ENCODE measurements at regions not wholly inside any gene's neighbourhood (a gene's known extent, or its start where the extent isn't known, plus 50 kb on each side); places are given as distances from the start of the nearest gene placed in this dataset.

- Histone ChIP-seq H3K4me2 (ENCODE audit: low read length) (no peak overlapping the region), H3K9me2 (ENCODE audit: insufficient read depth) (no peaks in the 10 kb centered on the region), H3K36me3 (ENCODE audit: control insufficient read depth in 1 of 2, insufficient read depth in 2 of 2, low read length in 2 of 2) (no peaks in the 10 kb centered on the region), H3K27me3 (ENCODE audit: insufficient read depth, low read length) (0 out of 2 replicates have a peak, but pooled peaks cover 9% of the 10 kb centered on the region), H3K4me1 (ENCODE audit: control insufficient read depth in 1 of 2, insufficient read depth in 2 of 2, low read length in 2 of 2) (no peaks in the 10 kb centered on the region), H3K9me3 (ENCODE audit: control insufficient read depth in 1 of 2, insufficient read depth in 1 of 2, low read depth in 1 of 2, low read length in 2 of 2) (no peaks in the 10 kb centered on the region), H3K79me2 (ENCODE audit: insufficient read depth, low read length) (no peaks in the 10 kb centered on the region), H3K27ac (ENCODE audit: low read depth, low read length) (no peak overlapping the region), H4K20me1 (ENCODE audit: insufficient read depth) (no peaks in the 10 kb centered on the region), H2AFZ (ENCODE audit: low read depth, low read length, poor library complexity, severe bottlenecking) (no peak overlapping the region), H3K9ac (ENCODE audit: low read length) (no peak overlapping the region), H3K4me3 (replicated peaks in 1 of 2; ENCODE audit: low read depth in 1 of 2, low read length in 2 of 2) (no peak overlapping the region)
- DNase-seq (ENCODE audit: low read depth, low spot score) = no peak
- ChIA-PET POLR2A (no interaction called here), RAD21 (ENCODE audit: low non-redundant PET in 1 of 2, low total read pairs in 2 of 2, uncharacterized antibody in 2 of 2, unreplicated experiment in 2 of 2) (no interaction called here), CTCF (no interaction called here)
- no peak for ATAC-seq
- intact Hi-C loops (cut with micrococcal nuclease) = no loop called here
- BruUV-seq (replicated peaks) = no TSS peak
- no peak for TF ChIP-seq POLR2A (IDR thresholded peaks at IDR 0.05; ENCODE audit: borderline replicate concordance, extremely low read depth, insufficient read depth, insufficient read length)
- TF ChIP-seq ZNF274 (IDR thresholded peaks at IDR 0.05; ENCODE audit: low read depth, low read length) = no peak
- TF ChIP-seq EGR1 (IDR thresholded peaks at IDR 0.05; ENCODE audit: low read depth) = no peak
- no peak for TF ChIP-seq POLR2AphosphoS5 (IDR thresholded peaks at IDR 0.05; ENCODE audit: low read depth, low read length)
- TF ChIP-seq ELF1 (IDR thresholded peaks at IDR 0.05; ENCODE audit: borderline replicate concordance, low read depth) = no peak
- no peak for TF ChIP-seq SP1 (IDR thresholded peaks at IDR 0.05; ENCODE audit: low read depth)
Observed at GRCh38 chr5:68762201-68762600, 331.6 kb upstream of the SLC30A5 start.

- no peaks in the 10 kb centered on the region for H3K79me2 ChIP-seq (ENCODE audit: insufficient read depth, low read length)
- no peak overlapping the region for H3K4me3 ChIP-seq (replicated peaks in 1 of 2; ENCODE audit: low read depth in 1 of 2, low read length in 2 of 2)
- intact Hi-C loops (cut with micrococcal nuclease) = no loop called here
- H3K27ac ChIP-seq (ENCODE audit: low read depth, low read length) = no peak overlapping the region
- H4K20me1 ChIP-seq (ENCODE audit: insufficient read depth) = no peaks in the 10 kb centered on the region
- H3K9me3 ChIP-seq (ENCODE audit: control insufficient read depth in 1 of 2, insufficient read depth in 1 of 2, low read depth in 1 of 2, low read length in 2 of 2) = no peaks in the 10 kb centered on the region
- no peaks in the 10 kb centered on the region for H3K4me1 ChIP-seq (ENCODE audit: control insufficient read depth in 1 of 2, insufficient read depth in 2 of 2, low read length in 2 of 2)
- no peaks in the 10 kb centered on the region for H3K9me2 ChIP-seq (ENCODE audit: insufficient read depth)
- ChIA-PET POLR2A (no interaction called here), CTCF (no interaction called here), RAD21 (ENCODE audit: low non-redundant PET in 1 of 2, low total read pairs in 2 of 2, uncharacterized antibody in 2 of 2, unreplicated experiment in 2 of 2) (no interaction called here)
- no peak for TF ChIP-seq YY1 (IDR thresholded peaks at IDR 0.05; ENCODE audit: extremely low read depth, insufficient replicate concordance, low read depth, low read length)
- no peak for TF ChIP-seq TCF7L2 (IDR thresholded peaks at IDR 0.05; ENCODE audit: borderline replicate concordance, extremely low read depth, insufficient read depth, insufficient read length)
- TF ChIP-seq CEBPB (IDR thresholded peaks at IDR 0.05; ENCODE audit: low read depth) = no peak
- TF ChIP-seq ZNF274 (IDR thresholded peaks at IDR 0.05; ENCODE audit: low read depth, low read length) = no peak
- TF ChIP-seq, protein P1, sequence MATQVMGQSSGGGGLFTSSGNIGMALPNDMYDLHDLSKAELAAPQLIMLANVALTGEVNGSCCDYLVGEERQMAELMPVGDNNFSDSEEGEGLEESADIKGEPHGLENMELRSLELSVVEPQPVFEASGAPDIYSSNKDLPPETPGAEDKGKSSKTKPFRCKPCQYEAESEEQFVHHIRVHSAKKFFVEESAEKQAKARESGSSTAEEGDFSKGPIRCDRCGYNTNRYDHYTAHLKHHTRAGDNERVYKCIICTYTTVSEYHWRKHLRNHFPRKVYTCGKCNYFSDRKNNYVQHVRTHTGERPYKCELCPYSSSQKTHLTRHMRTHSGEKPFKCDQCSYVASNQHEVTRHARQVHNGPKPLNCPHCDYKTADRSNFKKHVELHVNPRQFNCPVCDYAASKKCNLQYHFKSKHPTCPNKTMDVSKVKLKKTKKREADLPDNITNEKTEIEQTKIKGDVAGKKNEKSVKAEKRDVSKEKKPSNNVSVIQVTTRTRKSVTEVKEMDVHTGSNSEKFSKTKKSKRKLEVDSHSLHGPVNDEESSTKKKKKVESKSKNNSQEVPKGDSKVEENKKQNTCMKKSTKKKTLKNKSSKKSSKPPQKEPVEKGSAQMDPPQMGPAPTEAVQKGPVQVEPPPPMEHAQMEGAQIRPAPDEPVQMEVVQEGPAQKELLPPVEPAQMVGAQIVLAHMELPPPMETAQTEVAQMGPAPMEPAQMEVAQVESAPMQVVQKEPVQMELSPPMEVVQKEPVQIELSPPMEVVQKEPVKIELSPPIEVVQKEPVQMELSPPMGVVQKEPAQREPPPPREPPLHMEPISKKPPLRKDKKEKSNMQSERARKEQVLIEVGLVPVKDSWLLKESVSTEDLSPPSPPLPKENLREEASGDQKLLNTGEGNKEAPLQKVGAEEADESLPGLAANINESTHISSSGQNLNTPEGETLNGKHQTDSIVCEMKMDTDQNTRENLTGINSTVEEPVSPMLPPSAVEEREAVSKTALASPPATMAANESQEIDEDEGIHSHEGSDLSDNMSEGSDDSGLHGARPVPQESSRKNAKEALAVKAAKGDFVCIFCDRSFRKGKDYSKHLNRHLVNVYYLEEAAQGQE (IDR thresholded peaks at IDR 0.05; ENCODE audit: low read depth) = no peak
- TF ChIP-seq POLR2AphosphoS5 (IDR thresholded peaks at IDR 0.05; ENCODE audit: low read depth, low read length) = no peak
- no peak for TF ChIP-seq ATF3 (IDR thresholded peaks at IDR 0.05)
- TF ChIP-seq SIN3A (IDR thresholded peaks at IDR 0.05; ENCODE audit: low read depth) = no peak
- no peak for TF ChIP-seq POLR2A (IDR thresholded peaks at IDR 0.05; ENCODE audit: borderline replicate concordance, extremely low read depth, insufficient read depth, insufficient read length)
- TF ChIP-seq EZH2phosphoT487 (IDR thresholded peaks at IDR 0.05; ENCODE audit: borderline replicate concordance) = no peak
- no peak for TF ChIP-seq FOSL1 (IDR thresholded peaks at IDR 0.05; ENCODE audit: low read depth)
- TF ChIP-seq RAD21 (IDR thresholded peaks at IDR 0.05; ENCODE audit: low read depth) = no peak
- TF ChIP-seq EZH2 (IDR thresholded peaks at IDR 0.05) = no peak
- no peak for TF ChIP-seq SP1 (IDR thresholded peaks at IDR 0.05; ENCODE audit: low read depth)
- no peak overlapping the region for H3K9ac ChIP-seq (ENCODE audit: low read length)
- no peak overlapping the region for H2AFZ ChIP-seq (ENCODE audit: low read depth, low read length, poor library complexity, severe bottlenecking)
- ATAC-seq = no peak
- no peaks in the 10 kb centered on the region for H3K36me3 ChIP-seq (ENCODE audit: control insufficient read depth in 1 of 2, insufficient read depth in 2 of 2, low read length in 2 of 2)
- no peak overlapping the region for H3K4me2 ChIP-seq (ENCODE audit: low read length)
- DNase-seq (ENCODE audit: low read depth, low spot score) = no peak
- H3K27me3 ChIP-seq (ENCODE audit: insufficient read depth, low read length) = 0 out of 2 replicates have a peak, but pooled peaks cover 9% of the 10 kb centered on the region
- no TSS peak for BruUV-seq (replicated peaks)
Observed at GRCh38 chr5:68766952-68767464, 326.8 kb upstream of the SLC30A5 start.

Measured in HCT116 (cell line).